ENCODE measurements at regions not wholly inside any gene's neighbourhood (a gene's known extent, or its start where the extent isn't known, plus 50 kb on each side); places are given as distances from the start of the nearest gene placed in this dataset.
A peak's percentile ranks its signal among the peaks of the same experiment; 100 is the strongest.

- DNase-seq (ENCODE audit: low read depth, low spot score) = no peak
Observed at GRCh38 chr2:164302786-164303185, 318.5 kb downstream of the GRB14 start.

DNA sequence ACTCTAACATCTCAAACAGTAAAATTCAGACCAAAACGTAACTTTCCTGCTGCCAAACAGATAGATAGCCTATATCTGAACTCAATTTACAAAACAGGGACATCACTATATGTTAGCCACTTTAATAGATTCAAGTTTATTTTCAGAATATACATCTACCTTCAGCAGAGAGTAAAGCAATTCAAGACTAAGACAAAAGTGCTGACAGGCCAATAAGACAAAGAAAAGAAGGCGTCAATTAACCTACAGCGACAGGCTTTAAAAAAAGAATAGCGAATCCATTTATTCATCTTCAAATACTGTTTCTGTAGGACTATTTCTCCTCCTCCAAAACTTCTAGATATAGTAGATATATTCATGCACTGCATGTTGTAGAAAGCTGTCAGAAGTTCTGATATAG, 333.0 kb downstream of the GRB14 start:
- DNase-seq (ENCODE audit: low read depth, low spot score) = no peak

DNA sequence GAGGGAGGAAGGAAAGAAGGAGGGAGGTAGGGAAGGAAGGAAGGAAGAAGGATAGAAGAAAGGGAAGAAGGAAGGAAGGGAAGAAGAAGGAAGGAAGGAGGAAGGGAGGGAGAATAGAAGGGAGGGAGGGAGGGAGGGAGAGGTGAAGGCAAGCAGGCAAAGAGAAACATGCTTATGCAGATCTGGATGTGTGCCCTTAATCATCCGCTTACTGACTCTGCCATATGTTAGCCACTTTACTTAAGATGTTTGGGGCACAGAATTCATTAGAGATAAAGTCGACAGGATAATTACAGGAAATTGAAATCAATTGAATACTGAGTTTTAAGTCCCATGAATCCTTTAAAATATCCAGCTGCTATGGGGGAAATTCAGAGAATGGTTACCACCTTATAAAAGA, 334.2 kb downstream of the GRB14 start:
- no peak for DNase-seq (ENCODE audit: low read depth, low spot score)

- DNase-seq (ENCODE audit: low read depth, low spot score) = no peak
Observed at GRCh38 chr2:164285576-164285975, 335.7 kb downstream of the GRB14 start.

DNA sequence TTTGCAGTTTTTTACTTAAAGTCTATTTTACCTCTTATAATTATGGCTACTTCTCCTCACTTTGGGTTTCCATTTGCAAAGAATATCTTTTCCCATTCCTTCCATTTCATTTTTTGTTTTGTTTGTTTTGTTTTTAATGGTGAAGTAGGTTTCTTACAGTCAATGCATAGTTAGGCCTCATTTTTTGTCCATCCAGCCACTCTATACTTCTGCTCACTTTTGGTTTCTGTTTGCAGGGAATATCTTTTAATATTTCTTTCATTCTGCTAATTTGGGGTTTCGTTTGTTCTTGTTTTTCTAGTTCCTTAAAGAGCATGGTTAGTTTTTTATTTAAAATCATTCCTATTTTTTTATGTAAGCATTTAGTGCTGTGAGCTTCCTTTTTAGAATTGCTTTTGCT, 339.4 kb downstream of the GRB14 start:
- DNase-seq (ENCODE audit: low read depth, low spot score) = no peak

DNA sequence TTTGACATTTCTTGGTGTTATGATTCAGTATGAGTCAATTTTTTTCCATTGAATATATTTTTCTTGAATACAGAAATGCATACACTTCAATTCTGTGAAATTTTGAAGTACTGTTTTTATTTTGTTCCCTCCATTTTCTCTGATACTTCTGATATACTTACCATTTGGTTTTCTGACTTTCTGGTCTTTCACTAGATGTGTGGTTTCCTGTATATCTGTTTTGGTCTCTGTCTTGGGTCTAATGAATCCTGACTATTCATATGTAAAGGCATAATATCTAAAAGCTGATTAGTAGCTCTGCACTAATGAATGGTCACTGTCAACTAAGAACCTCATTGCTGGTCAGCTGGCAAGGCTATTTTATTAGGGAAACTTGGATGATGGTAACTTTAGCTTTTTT, 345.6 kb downstream of the GRB14 start:
- DNase-seq (ENCODE audit: low read depth, low spot score) = no peak

- no peak for DNase-seq (ENCODE audit: low read depth, low spot score)
Observed at GRCh38 chr2:164260506-164260905, 360.8 kb downstream of the GRB14 start.

GRCh38 chr2:164257742-164258141, 363.5 kb downstream of the GRB14 start:
- no peak for DNase-seq (ENCODE audit: low read depth, low spot score)

DNA sequence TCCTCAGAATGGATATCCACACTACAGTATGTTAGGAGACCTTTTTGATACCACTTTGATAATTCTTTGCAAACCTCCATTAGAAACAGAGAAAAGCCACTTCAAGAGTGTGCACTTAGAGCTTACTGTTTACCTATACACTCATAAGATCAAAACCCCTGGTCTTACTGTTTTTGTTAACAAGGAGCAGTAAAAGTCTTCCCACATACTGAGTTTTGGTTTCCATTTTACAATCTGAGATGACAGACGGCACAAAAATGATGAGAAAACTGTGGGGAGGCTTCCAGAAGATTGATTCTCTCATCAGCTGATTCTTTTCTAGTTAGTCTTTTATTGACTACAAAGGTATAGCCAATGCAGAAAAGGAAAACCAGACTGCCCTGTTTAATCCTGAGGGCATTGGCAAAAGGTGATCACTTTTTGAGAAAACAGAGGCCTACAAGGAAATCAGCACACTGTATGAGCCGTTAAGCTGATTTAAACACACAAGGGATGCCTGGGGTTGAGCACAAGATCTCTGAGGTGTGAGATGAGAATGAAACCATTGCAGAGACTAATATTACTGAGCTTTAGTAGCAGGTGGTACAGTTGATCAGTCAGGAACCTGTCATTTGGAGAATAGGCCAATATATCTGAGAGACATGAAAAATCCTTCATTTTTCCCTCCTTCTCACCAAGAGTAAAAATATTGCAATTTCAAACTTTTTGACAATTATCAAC, 368.6 kb downstream of the GRB14 start:
- no peak for DNase-seq (ENCODE audit: low read depth, low spot score)

DNA sequence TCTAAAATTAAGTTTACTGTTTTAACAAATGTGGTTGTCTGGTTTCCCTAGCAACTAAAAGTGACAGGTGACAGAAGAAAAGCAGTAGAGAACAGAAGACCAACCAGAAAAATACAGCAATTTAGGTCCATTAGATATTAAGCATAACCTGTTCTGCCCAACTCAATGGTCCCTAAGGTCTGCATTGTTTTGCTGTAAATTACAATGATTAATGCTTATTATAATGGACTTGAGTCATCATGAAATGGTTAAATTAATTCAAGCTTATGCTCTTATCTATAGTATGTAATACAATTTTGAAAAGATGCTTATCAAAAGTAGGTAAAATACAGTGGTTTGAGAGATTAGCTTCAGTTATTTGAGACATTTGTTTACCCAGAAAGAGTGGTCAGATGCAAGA, 378.0 kb downstream of the GRB14 start:
- no peak for DNase-seq (ENCODE audit: low read depth, low spot score)

DNA sequence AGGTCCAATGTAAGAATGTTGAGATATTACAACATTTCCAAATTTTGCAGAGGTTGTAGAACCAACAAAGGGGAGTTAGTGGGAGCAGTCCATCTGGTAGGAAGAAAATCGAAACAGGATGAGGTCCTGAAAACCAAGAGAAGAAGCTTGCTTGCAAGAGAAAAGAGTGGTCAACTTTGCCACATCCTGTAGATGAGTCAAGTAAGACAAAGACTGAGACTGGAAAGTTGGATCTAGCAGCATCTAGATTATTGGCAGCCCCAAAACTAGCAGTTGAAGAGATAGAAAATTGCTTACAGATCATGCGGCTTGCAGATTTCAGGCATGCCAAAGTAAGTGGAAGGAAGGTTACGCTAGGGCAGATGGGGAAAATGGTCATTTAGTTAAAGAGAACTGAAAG, 378.9 kb downstream of the GRB14 start:
- DNase-seq (ENCODE audit: low read depth, low spot score) = no peak

DNA sequence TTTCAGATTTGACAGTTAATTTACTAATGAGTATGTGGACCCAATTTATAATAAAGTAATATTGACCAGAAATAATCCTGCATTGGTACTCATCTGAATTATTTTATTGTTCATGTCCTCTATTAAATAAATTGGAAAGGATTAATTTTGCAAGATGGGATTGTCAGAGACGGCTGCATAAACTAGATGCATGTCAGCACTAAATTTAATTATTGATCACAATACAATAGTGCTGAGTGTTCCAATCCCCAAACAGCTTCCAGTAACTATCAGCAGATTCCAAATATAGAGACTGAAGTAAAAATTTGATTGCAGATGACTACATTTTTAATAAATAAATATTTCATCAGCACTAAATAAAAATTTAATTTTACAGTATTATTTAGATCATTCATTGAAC, 387.2 kb downstream of the GRB14 start:
- no peak for DNase-seq (ENCODE audit: low read depth, low spot score)

GRCh38 chr2:164224007-164224406, 397.3 kb downstream of the GRB14 start:
- no peak for DNase-seq (ENCODE audit: low read depth, low spot score)

GRCh38 chr2:164221473-164221872, 399.8 kb downstream of the GRB14 start:
- no peak for DNase-seq (ENCODE audit: low read depth, low spot score)

- no peak for DNase-seq (ENCODE audit: low read depth, low spot score)
Observed at GRCh38 chr2:164220265-164220664, 401.0 kb downstream of the GRB14 start.

- no peak for DNase-seq (ENCODE audit: low read depth, low spot score)
Observed at GRCh38 chr2:164213916-164214315, 407.4 kb downstream of the GRB14 start.

DNA sequence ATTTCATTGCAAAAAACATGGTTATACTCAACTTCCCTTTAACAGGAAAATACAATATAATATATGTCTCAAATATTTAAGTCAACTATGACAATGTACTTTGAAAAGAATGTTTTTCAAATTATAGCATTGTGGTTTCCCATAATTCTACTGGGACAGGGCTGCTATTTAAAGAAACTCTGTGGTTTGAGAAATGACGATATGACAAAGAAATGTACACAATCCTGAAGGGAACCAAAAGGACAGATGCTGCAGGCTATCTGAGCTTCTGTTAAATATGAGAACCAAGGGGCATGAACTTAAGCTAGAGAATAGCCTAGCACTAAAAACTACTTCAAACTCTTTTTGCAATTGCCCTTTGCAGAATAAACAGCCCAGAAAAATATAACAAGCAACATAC, 415.9 kb downstream of the GRB14 start:
- peak; percentile 55 for DNase-seq (ENCODE audit: low read depth, low spot score)

- DNase-seq (ENCODE audit: low read depth, low spot score) = no peak
Observed at GRCh38 chr2:164203131-164203530, 418.2 kb downstream of the GRB14 start.

GRCh38 chr2:164198256-164198655, 423.0 kb downstream of the GRB14 start:
- no peak for DNase-seq (ENCODE audit: low read depth, low spot score)

DNA sequence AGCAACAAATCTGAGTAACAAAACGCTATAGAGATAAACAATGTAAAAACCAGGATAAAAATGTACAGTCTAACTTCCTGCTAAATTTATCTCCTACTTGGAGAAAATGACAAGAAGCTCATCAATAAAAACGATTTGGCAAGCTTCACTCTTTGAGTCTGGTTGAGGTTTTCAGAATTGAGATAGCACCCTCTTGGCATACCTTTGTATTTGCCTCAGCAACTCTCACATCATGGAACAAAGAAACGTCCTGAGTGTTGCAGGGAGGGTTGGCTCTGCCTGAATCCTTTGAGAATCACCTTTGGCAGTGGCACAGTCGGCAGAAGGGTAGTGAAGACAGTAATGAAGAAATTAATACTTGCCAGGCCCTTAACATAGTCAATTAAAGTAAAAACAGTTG, 430.6 kb downstream of the GRB14 start:
- DNase-seq (ENCODE audit: low read depth, low spot score) = no peak

DNA sequence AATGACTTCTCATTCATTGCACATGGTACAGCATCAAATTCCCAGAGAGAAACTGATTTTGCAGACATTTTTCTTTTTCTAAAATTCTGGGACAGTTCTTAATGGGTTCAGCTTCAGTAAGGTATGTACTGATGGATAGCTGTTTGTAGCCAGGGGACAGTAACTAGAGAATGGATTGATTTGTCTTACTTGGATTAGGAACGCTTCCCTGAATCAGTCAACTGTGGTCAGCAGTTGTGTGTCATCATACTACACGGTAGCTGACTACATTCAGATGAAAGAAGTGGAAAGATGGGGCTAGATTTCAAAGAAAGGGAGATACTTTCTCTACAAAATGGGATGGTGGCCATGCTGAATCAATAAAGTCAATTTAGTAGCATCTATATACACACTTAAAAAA, 431.4 kb downstream of the GRB14 start:
- DNase-seq (ENCODE audit: low read depth, low spot score) = no peak

- DNase-seq (ENCODE audit: low read depth, low spot score) = no peak
Observed at GRCh38 chr2:164187121-164187520, 434.2 kb downstream of the GRB14 start.

GRCh38 chr2:164186591-164186990, 434.7 kb downstream of the GRB14 start:
- DNase-seq (ENCODE audit: low read depth, low spot score) = no peak

DNA sequence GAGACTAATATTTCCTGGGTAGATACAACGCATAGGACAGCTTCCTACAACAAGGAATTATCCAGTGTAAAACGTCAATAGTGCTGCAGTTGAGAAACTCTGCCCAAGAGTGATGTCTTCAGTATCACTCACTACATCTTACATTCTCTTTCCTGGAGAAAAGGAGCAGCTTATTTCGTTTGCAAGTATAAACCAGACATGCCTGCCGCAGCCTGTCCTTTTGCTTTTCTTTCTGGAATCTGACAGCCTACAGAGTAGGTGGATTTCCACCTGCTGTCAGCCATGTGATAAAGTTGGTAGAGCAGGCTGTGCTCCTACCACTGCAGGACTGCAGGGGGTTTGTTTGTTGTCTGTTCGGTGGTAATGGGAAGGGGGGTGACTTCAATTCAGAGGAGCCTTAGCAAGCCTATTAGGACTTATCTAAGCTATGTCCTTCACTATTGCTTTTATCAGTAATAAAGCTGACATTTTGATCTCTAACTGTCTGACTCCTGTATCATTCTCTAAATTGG, 439.1 kb downstream of the GRB14 start:
- DNase-seq (ENCODE audit: low read depth, low spot score) = no peak
